H1 (cell line): ENCODE measurements at regions not wholly inside any gene's neighbourhood (a gene's known extent, or its start where the extent isn't known, plus 50 kb on each side); places are given as distances from the start of the nearest gene placed in this dataset.

Experiments used
- JUND ChIP-seq: IDR thresholded peaks from 2 replicates; pipeline ENCODE4 v1.6.1; 2011; ENCODE audit warnings: mild to moderate bottlenecking, improper control_type of control experiment, low read length
- POLR2A ChIP-seq, 2 experiments: IDR thresholded peaks; 1 replicate in 1 of 2; 2 replicates in 1 of 2; pipeline ENCODE4 v1.6.1; 2011; ENCODE audit warnings: low read depth in 2 of 2, low read length in 2 of 2, mild to moderate bottlenecking in 2 of 2; ENCODE audit errors: control extremely low read depth in 1 of 2
- SP2 ChIP-seq: IDR thresholded peaks from 2 replicates; pipeline ENCODE4 v1.6.1; 2012; ENCODE audit warnings: mild to moderate bottlenecking, low read length, inconsistent platforms
- TF ChIP-seq, protein P1 (sequence below), 3 experiments: IDR thresholded peaks; 1 replicate in 2 of 3; 2 replicates in 1 of 3; pipeline versions ENCODE4 v1.5.1 to v1.6.1; 2011; ENCODE audit warnings: low read length in 3 of 3, mild to moderate bottlenecking in 3 of 3, inconsistent platforms in 2 of 3, low read depth in 1 of 3, moderate library complexity in 1 of 3; ENCODE audit not compliant: insufficient read depth in 1 of 3; ENCODE audit errors: control extremely low read depth in 1 of 3

DNA sequence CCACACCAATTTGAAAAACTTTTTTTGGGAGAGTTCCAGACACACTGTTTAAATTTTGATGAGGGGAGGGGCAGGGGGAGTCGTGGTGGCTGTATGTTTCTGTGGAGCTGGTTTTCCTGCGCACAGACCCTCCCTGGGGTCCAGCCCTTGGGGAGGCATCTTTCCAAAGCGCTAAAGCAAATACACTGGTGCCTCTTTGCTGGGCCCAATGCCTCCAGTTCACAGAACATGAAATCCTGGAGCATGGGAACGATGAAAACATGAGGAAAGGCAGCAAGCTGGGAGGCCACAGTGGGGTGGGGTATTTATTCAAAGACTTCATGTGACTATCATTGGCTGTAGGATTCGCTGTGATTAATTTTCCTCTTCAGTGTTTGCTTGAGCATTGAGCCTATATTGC, 135.3 kb downstream of the CCDC34 start (continued):
- TF ChIP-seq, protein P1, sequence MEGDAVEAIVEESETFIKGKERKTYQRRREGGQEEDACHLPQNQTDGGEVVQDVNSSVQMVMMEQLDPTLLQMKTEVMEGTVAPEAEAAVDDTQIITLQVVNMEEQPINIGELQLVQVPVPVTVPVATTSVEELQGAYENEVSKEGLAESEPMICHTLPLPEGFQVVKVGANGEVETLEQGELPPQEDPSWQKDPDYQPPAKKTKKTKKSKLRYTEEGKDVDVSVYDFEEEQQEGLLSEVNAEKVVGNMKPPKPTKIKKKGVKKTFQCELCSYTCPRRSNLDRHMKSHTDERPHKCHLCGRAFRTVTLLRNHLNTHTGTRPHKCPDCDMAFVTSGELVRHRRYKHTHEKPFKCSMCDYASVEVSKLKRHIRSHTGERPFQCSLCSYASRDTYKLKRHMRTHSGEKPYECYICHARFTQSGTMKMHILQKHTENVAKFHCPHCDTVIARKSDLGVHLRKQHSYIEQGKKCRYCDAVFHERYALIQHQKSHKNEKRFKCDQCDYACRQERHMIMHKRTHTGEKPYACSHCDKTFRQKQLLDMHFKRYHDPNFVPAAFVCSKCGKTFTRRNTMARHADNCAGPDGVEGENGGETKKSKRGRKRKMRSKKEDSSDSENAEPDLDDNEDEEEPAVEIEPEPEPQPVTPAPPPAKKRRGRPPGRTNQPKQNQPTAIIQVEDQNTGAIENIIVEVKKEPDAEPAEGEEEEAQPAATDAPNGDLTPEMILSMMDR (IDR thresholded peaks at IDR 0.05; ENCODE audit: control extremely low read depth in 1 of 3, insufficient read depth in 1 of 3, low read depth in 1 of 3, low read length in 3 of 3) = no peak
- TF ChIP-seq POLR2A (IDR thresholded peaks at IDR 0.05; ENCODE audit: control extremely low read depth in 1 of 2, low read depth in 2 of 2, low read length in 2 of 2) = no peak
- no peak for TF ChIP-seq SP2
- no peak for TF ChIP-seq JUND
- TF ChIP-seq, all 59 proteins: peak for 0
